HG03139 (cell line): ENCODE measurements at regions not wholly inside any gene's neighbourhood (a gene's known extent, or its start where the extent isn't known, plus 50 kb on each side); places are given as distances from the start of the nearest gene placed in this dataset.
"Not testable (repeated sequence)": the region's sequence is repeated elsewhere in the genome, so short reads cannot be mapped to it uniquely, and the experiment has no call there.

ENCODE experiments used
- ATAC-seq: cut with Tn5 transposase; IDR thresholded peaks from one replicate; pipeline ENCODE4 v1.9.1; 2021; ENCODE audit not compliant: unreplicated experiment

GRCh38 chr6:28657769-28658465 lies 132.2 kb downstream of the GPX5 start:
- ATAC-seq, result no peak

- ATAC-seq, result no peak
Measured at GRCh38 chr6:28658475-28659249, 133.0 kb downstream of the GPX5 start.

- ATAC-seq, result no peak
Measured at GRCh38 chr6:28659250-28659566, 133.5 kb downstream of the GPX5 start.

- no peak for ATAC-seq
Measured at GRCh38 chr6:28661097-28661713, 135.5 kb downstream of the GPX5 start.

- no peak for ATAC-seq
Measured at GRCh38 chr6:28664870-28665396, 139.3 kb downstream of the GPX5 start.

- no peak for ATAC-seq
Measured at GRCh38 chr6:28673417-28673786, 147.7 kb downstream of the GPX5 start.

- no peak for ATAC-seq
Measured at GRCh38 chr6:28673787-28674671, 148.3 kb downstream of the GPX5 start.

GRCh38 chr6:28675600-28675999 lies 149.9 kb downstream of the GPX5 start:
- no peak for ATAC-seq

GRCh38 chr6:28682542-28682941 lies 156.9 kb downstream of the GPX5 start:
- no peak for ATAC-seq

- not testable (repeated sequence) for ATAC-seq
Measured at GRCh38 chr6:28682956-28683685, 157.4 kb downstream of the GPX5 start.

GRCh38 chr6:28683945-28684538 lies 158.4 kb downstream of the GPX5 start:
- ATAC-seq, result no peak

- not testable (repeated sequence) for ATAC-seq
Measured at GRCh38 chr6:28685960-28686359, 160.3 kb downstream of the GPX5 start.

GRCh38 chr6:28686446-28687027 lies 160.9 kb downstream of the GPX5 start:
- ATAC-seq, result not testable (repeated sequence)

GRCh38 chr6:28687309-28687981 lies 161.8 kb downstream of the GPX5 start:
- not testable (repeated sequence) for ATAC-seq

- ATAC-seq, result not testable (repeated sequence)
Measured at GRCh38 chr6:28691991-28692390, 166.3 kb downstream of the GPX5 start.

GRCh38 chr6:28693033-28693750 lies 167.5 kb downstream of the GPX5 start:
- no peak for ATAC-seq

GRCh38 chr6:28693751-28694443 lies 168.2 kb downstream of the GPX5 start:
- no peak for ATAC-seq

- ATAC-seq, result no peak
Measured at GRCh38 chr6:28695715-28696114, 170.0 kb downstream of the GPX5 start.
